ENCODE measurements at regions not wholly inside any gene's neighbourhood (a gene's known extent, or its start where the extent isn't known, plus 50 kb on each side); places are given as distances from the start of the nearest gene placed in this dataset.

DNA sequence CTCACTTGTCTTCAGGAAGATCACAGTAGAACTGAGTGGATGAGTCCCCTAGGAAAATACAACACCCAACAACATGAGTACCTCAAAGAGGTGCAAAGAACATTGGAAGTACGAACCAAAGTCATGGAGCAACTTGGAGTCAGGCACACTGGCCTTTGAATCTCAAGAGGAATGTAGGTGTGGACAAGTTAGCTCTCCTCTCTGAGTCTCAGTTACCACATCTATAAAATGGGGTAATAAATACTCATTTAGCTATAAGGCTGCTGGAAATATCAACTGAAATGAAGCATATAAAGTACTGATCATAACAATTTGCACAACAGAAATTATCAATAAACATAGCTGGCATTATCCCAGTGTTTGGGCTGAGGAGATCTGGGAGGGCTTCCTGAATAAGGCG, 96.7 kb upstream of the JUN start (continued):
- TF ChIP-seq MAX (IDR thresholded peaks at IDR 0.05) (no peak), FOSL1 (IDR thresholded peaks at IDR 0.05; ENCODE audit: insufficient read depth, low read depth, low read length) (no peak), SIX5 (IDR thresholded peaks at IDR 0.05; ENCODE audit: low read depth, low read length) (no peak)

Data from H1 (cell line).